H54 (cell line): ENCODE measurements at regions not wholly inside any gene's neighbourhood (a gene's known extent, or its start where the extent isn't known, plus 50 kb on each side); places are given as distances from the start of the nearest gene placed in this dataset.

Experiments
- DNase-seq: peaks from one replicate; pipeline ENCODE4 v3.0.0; 2011; ENCODE audit warnings: low spot score, mixed read lengths; ENCODE audit not compliant: insufficient read length
- FAIRE-seq: peaks from 3 replicates; lab custom pipeline; 2011; peaks lifted over from hg19 to GRCh38; lab: Jason Lieb, UNC
- POLR2A ChIP-seq: IDR thresholded peaks from 2 replicates; pipeline ENCODE4 v1.6.1; 2011; ENCODE audit warnings: low read depth, mild to moderate bottlenecking, low read length

GRCh38 chr3:115536171-115536570, 87.1 kb upstream of the GAP43 start:
- DNase-seq (no peak), FAIRE-seq (no peak)
- TF ChIP-seq POLR2A, result no peak

- no peak for TF ChIP-seq POLR2A
- DNase-seq, result no peak
- FAIRE-seq, result no peak
Observed at GRCh38 chr3:115537669-115538068, 85.6 kb upstream of the GAP43 start.

DNA sequence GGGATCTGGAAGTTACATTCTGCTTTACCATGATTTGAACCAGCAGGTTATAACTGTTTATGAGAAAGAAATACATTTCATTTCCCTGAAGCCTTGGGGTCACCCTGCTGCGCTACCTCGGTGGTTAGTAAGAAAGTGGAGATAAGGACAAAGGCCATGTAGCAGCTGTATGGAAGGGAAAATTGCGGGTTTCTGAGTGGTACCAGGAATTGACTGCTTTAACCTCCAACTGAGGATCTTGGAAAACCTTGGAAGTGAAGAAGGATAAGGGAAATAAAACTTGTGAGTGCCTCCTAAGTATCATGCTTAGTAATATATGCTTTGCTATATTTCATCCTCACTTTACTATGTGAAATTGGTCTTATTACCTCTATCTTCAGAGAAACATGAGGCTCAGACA, 76.1 kb upstream of the GAP43 start:
- TF ChIP-seq POLR2A, result no peak
- DNase-seq (no peak), FAIRE-seq (no peak)

GRCh38 chr3:115548611-115549010, 74.7 kb upstream of the GAP43 start:
- no peak for FAIRE-seq
- no peak for TF ChIP-seq POLR2A
- DNase-seq, result no peak

DNA sequence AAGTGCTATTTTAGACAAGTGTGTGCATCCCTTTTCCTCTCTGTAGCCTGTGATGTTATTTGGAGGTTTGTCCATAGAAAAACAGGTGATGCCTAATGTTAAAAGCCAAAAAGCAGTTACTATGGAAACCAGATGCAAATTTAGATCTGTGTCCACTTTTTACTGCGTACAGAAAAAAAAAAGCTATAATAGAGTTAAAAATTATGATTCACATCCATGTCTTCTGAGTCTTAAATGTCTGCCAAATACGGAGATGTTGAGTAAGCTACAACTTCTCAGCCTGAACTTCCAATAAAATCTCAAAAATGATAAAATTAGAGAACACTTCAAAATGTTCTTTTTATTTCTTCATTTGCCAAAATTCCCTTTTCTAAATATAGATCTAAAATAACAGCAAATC, 74.2 kb upstream of the GAP43 start:
- FAIRE-seq (no peak), DNase-seq (no peak)
- no peak for TF ChIP-seq POLR2A

- FAIRE-seq, result no peak
- no peak for DNase-seq
Observed at GRCh38 chr3:115550285-115550761, 73.0 kb upstream of the GAP43 start.

DNA sequence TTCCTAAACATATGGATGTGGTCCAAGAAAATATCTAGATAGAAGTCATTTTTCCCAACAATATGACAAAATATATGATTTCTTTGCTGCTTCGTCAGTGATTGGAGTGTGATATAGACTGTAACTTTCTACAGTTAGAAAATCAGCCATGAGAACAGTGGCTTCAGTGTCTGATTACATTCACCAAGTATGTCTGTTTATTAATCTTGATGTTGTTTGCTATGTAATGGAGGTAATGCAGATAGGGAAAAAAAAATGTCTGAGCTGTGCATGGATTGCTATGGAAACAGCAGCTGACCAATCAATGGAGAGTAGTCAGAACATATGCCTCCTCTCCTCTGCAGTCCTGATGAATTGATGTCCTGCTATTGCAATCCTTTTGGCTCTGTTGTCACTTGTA, 72.3 kb upstream of the GAP43 start:
- DNase-seq, result no peak
- no peak for TF ChIP-seq POLR2A
- peak; percentile 55 for FAIRE-seq

More at GRCh38 chr3:115550285-115550761, 73.0 kb upstream of the GAP43 start:
- no peak for TF ChIP-seq POLR2A

GRCh38 chr3:115552007-115552406, 71.3 kb upstream of the GAP43 start:
- TF ChIP-seq POLR2A, result no peak
- DNase-seq, result no peak
- no peak for FAIRE-seq

DNA sequence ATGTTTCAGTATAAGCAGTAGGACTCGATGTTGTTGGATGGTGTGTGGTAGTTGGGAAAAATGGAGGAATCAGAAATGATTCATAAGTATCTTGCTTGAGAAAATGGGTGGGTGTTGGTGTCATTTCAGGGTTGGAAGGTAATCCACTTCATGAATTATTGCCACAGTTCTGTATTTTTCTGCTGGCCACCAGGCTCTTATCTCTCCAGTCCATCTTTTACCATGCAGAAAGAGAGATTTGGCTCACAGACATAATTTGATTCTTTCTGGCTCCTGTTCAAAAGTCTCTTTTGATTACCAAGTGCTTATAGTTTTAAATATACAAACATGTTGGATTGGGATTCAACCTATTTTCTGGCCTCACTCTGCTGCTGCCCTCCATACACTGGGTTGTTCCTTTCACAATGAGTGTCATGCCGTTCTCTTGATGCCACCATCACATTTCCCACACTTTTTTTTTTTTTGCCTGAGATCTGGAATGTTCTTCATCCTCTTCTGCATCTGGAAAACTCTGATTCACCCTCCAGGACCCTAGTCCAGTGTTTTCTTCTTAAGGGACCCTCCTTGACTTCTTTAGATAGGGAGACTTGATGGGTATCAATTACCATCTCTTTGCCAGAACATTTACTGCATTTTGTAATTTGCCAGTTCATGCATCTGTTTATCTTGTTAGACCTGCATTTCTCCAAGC, 69.4 kb upstream of the GAP43 start:
- FAIRE-seq, result no peak
- DNase-seq, result no peak
- TF ChIP-seq POLR2A, result no peak

DNA sequence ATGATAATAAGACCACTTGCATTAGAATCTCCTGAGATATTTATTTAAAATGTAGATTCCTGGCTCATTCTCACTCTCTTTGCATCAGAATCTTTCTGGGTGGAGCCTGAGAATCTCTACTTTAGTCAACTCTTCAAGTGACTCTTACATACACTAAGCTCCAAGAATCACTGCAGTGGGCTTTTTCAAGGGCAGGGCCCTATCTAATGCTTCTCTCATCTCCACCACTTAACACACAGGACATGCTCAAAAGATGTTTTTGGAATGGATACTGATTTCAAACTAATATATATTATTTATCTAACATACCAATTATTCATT, 68.9 kb upstream of the GAP43 start:
- DNase-seq (no peak), FAIRE-seq (no peak)
- no peak for TF ChIP-seq POLR2A

DNA sequence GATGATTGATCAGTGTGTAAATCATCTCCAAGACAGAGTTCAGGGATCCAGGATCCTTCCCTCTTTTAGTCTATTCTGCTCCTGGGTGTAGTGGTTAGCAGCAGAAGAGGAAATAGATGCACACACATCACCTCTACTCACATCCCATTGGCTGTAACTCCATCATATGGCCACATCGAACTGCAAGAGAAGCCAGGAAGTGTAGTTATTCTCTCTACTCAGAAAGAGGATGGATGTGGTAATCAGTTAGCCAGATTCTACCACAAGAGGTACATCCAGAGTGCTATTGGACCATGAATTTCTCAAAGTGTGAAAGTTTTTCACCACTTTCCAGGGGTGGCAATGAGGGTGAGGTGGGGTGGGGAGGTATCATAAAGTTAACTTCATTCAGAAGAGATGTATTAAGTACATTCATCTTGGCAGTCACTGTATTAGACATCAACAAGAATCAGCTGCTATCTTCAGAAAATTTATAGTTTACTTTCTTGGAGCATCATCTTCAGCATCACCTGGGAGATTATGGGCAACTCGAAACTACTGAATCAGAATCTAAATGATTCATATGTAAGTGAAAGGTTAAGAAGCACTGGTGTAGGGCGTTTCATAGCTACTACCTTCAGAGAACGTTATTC, 60.6 kb upstream of the GAP43 start:
- DNase-seq, result no peak
- no peak for TF ChIP-seq POLR2A
- peak; percentile 11 for FAIRE-seq

DNA sequence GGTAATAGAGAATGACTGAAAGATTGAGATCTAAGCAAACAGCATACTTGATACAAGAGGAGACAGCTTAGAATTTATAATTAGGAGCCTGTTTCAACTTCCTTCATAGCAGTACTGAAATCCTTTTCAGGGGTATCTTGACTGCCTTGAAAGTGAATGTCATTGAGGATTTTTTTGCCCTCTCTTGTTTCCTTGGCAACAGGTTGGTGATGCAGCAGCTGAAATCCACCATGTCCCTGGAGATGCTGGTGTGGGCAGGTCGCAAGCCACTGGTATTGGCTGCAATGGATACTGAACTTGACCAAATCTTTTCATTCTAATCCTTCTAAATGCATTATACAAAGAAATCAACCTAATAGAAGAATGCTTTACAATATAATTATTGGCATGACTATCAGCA, 59.3 kb upstream of the GAP43 start:
- no peak for TF ChIP-seq POLR2A
- DNase-seq, result no peak
- no peak for FAIRE-seq

DNA sequence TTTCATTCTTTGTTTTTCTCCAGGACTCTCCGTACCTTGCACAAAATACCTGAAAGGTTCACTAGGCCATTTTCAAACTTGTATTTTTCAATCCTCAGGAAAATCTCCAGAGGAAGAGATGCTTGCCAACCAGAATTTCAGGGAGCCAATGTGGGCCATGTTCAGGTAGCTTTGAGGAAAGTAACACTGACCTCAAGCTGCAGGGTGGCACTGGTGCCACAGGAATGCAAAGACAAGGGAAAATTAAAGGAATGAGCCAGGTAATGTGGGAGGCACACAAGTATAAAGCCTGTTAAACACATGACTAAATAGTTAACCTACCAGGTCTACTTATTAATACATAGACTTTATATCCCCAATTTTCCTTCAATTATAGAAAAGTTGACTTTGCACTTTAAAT, 51.9 kb upstream of the GAP43 start:
- FAIRE-seq, result no peak
- DNase-seq, result no peak
- TF ChIP-seq POLR2A, result no peak
